Smooth muscle cell (in vitro differentiated cells): ENCODE measurements at regions not wholly inside any gene's neighbourhood (a gene's known extent, or its start where the extent isn't known, plus 50 kb on each side); places are given as distances from the start of the nearest gene placed in this dataset.

Experiments used
- DNase-seq: peaks from one replicate; lab custom pipeline; 2025; ENCODE audit not compliant: unreplicated experiment; lab: John Stamatoyannopoulos, UW
- H2AFZ ChIP-seq: fragments of 200-600 bp; sonication (generic); 2 replicates; pipeline ENCODE4 v1.6.0; 2016; ENCODE audit warnings: antibody characterized with exemption, low read depth, mild to moderate bottlenecking
- H3F3A ChIP-seq: fragments of 200-600 bp; sonication (generic); 2 replicates; pipeline ENCODE4 v1.6.0; 2017; ENCODE audit warnings: antibody characterized with exemption, low read depth
- H3K27ac ChIP-seq: fragments of 200-600 bp; sonication (generic); 2 replicates; pipeline ENCODE4 v1.5.1; 2016; ENCODE audit warnings: low read depth, mild to moderate bottlenecking
- H3K27me3 ChIP-seq: fragments of 200-600 bp; sonication (generic); 2 replicates; pipeline ENCODE4 v1.6.1; 2016; ENCODE audit warnings: low read depth, mild to moderate bottlenecking
- H3K36me3 ChIP-seq: fragments of 200-600 bp; sonication (generic); 2 replicates; pipeline ENCODE4 v1.5.1; 2016; ENCODE audit warnings: low read depth
- H3K4me1 ChIP-seq: fragments of 200-600 bp; sonication (generic); 2 replicates; pipeline ENCODE4 v1.5.1; 2016; ENCODE audit warnings: low read depth
- H3K4me2 ChIP-seq: fragments of 200-600 bp; sonication (generic); 2 replicates; pipeline ENCODE4 v1.6.0; 2016; ENCODE audit warnings: mild to moderate bottlenecking
- H3K4me3 ChIP-seq: fragments of 200-600 bp; sonication (generic); 2 replicates; pipeline ENCODE4 v1.5.1; 2016; ENCODE audit warnings: mild to moderate bottlenecking
- H3K79me2 ChIP-seq: fragments of 200-600 bp; sonication (generic); 2 replicates; pipeline ENCODE4 v1.6.0; 2016; ENCODE audit warnings: low read depth, mild to moderate bottlenecking
- H3K9ac ChIP-seq: fragments of 200-600 bp; sonication (generic); 2 replicates; pipeline ENCODE4 v1.6.0; 2016; ENCODE audit warnings: low read depth
- H3K9me3 ChIP-seq: fragments of 200-600 bp; sonication (generic); replicated peaks from 2 replicates; pipeline ENCODE4 v1.5.1; 2016; ENCODE audit warnings: low read depth
- H4K20me1 ChIP-seq: fragments of 200-600 bp; sonication (generic); 2 replicates; pipeline ENCODE4 v1.6.0; 2016; ENCODE audit warnings: low read depth
- WGBS: methylation state at CpG from one replicate; pipeline ENCODE4 v1.1.7; 2016; ENCODE audit warnings: low lambda C conversion rate; 5-methylcytosine and 5-hydroxymethylcytosine counted together
- TF ChIP-seq, protein P1 (sequence below): fragments of 200-600 bp; sonication (generic); IDR thresholded peaks from 2 replicates; pipeline ENCODE4 v1.5.1; 2017; ENCODE audit warnings: borderline replicate concordance, mild to moderate bottlenecking, antibody characterized with exemption; ENCODE audit not compliant: insufficient read depth, poor library complexity, severe bottlenecking

DNA sequence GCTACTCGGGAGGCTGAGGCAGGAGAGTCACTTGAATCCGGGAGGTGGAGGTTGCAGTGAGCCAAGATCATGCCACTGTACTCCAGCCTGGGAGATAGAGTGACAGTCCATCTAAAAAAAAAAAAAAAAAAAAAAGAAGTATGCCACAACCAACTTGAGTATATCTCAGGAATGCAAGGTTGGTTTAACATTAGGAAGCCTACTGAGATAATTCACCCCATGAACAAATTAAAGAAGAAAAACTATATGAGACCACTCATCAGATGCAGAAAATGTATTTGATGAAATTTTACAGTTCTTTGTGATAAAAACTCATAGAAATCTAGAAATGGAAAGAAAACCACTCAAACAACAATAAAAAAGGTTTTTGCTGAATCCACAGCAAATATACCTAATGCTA, 373.8 kb downstream of the LMO4 start:
- TF ChIP-seq, protein P1, sequence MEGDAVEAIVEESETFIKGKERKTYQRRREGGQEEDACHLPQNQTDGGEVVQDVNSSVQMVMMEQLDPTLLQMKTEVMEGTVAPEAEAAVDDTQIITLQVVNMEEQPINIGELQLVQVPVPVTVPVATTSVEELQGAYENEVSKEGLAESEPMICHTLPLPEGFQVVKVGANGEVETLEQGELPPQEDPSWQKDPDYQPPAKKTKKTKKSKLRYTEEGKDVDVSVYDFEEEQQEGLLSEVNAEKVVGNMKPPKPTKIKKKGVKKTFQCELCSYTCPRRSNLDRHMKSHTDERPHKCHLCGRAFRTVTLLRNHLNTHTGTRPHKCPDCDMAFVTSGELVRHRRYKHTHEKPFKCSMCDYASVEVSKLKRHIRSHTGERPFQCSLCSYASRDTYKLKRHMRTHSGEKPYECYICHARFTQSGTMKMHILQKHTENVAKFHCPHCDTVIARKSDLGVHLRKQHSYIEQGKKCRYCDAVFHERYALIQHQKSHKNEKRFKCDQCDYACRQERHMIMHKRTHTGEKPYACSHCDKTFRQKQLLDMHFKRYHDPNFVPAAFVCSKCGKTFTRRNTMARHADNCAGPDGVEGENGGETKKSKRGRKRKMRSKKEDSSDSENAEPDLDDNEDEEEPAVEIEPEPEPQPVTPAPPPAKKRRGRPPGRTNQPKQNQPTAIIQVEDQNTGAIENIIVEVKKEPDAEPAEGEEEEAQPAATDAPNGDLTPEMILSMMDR: no peak
- no peaks in the 10 kb centered on the region for H3K79me2 ChIP-seq
- H3K9me3 ChIP-seq: peaks cover 9% of the 10 kb centered on the region
- H3K9ac ChIP-seq: no peak overlapping the region
- 100% methylated on average over 2 of the region's 2 CpGs for WGBS
- DNase-seq: no peak
- no peak overlapping the region for H3K4me3 ChIP-seq
- H3K4me2 ChIP-seq: no peak overlapping the region
- peaks cover 3% of the 10 kb centered on the region for H3K4me1 ChIP-seq
- H2AFZ ChIP-seq: no peak overlapping the region
- H3K36me3 ChIP-seq: no peaks in the 10 kb centered on the region
- no peaks in the 10 kb centered on the region for H4K20me1 ChIP-seq
- no peak overlapping the region for H3K27ac ChIP-seq
- no peaks in the 10 kb centered on the region for H3K27me3 ChIP-seq
- H3F3A ChIP-seq: no peaks in the 10 kb centered on the region

DNA sequence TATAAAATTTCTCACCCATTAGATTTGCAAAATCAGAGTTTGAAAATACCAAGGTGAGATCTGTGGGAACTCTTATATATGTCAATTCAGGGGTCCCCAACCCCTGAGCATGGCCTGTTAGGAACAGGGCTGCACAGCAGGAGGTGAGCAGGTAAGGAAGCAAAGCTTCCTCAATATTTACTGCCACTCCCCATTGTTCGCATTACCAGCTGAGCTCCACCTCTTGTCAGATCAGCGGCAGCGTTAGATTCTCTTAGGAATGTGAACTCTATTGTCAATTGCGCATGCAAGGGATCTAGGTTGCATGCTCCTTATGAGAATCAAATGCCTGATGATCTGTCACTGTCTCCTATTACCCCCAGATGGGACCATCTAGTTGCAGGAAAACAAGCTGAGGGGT, 376.6 kb downstream of the LMO4 start:
- Histone ChIP-seq H3F3A (no peaks in the 10 kb centered on the region), H3K27ac (no peak overlapping the region), H3K4me3 (no peak overlapping the region), H3K4me1 (peaks cover 3% of the 10 kb centered on the region), H3K79me2 (no peaks in the 10 kb centered on the region), H3K9me3 (peaks cover 9% of the 10 kb centered on the region), H2AFZ (no peak overlapping the region), H4K20me1 (no peaks in the 10 kb centered on the region), H3K27me3 (no peaks in the 10 kb centered on the region), H3K36me3 (no peaks in the 10 kb centered on the region), H3K9ac (no peak overlapping the region), H3K4me2 (no peak overlapping the region)
- DNase-seq: no peak
- 96% methylated on average over 4 of the region's 4 CpGs for WGBS
- TF ChIP-seq, protein P1: no peak

DNA sequence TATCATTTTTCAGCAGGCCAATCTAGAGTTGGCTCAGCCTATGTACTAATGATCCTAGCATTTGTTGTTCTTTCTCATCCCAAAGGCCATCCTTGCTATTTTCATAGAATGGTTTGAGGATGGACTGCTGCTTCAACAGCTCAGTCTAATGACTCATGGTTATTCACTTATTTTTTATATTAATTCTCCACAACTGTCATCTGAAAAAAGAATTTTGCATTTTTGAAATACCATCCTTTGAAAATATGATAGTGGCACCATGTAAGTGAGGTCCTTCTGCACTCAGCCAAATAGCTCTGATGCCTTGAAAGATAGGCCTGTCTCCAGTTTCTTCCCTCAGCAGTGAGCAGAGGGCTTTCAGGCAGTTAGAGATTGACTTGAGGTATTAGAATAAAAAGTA, 377.5 kb downstream of the LMO4 start:
- Histone ChIP-seq H3K9me3 (peaks cover 6% of the 10 kb centered on the region), H3F3A (no peaks in the 10 kb centered on the region), H3K36me3 (no peaks in the 10 kb centered on the region), H2AFZ (no peak overlapping the region), H3K27ac (peak overlapping the region; percentile 5), H3K4me3 (no peak overlapping the region), H3K4me2 (peak overlapping the region; percentile 22), H3K4me1 (peaks cover 3% of the 10 kb centered on the region), H3K79me2 (no peaks in the 10 kb centered on the region), H4K20me1 (no peaks in the 10 kb centered on the region), H3K9ac (no peak overlapping the region), H3K27me3 (no peaks in the 10 kb centered on the region)
- TF ChIP-seq, protein P1: no peak
- DNase-seq: no peak

DNA sequence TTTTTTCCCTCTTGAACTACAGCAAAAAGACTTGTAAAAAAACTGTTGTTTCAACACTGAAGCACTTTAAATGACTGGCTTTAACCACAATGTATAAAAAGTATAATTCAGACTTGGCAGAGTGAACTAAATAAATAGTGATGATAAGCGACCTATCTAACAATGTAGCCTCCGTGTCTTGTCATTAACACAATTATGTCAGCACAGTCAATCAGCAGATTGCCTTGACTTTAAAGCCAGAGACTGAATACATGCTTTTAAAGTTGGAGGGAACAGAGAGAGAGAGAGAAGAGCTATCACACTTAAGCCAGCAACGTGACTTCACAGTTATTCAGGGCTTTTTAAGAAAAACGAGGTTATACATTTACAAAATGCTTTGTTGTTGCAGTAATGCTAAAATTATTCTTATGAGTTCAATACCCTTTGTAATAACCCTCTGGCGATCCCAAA, 378.1 kb downstream of the LMO4 start:
- H4K20me1 ChIP-seq: no peaks in the 10 kb centered on the region
- no peak for DNase-seq
- H3K27me3 ChIP-seq: no peaks in the 10 kb centered on the region
- H3K36me3 ChIP-seq: no peaks in the 10 kb centered on the region
- H3K9me3 ChIP-seq: peaks cover 5% of the 10 kb centered on the region
- H3K4me2 ChIP-seq: peak overlapping the region; percentile 22
- 19% methylated on average over 5 of the region's 5 CpGs for WGBS
- no peaks in the 10 kb centered on the region for H3K79me2 ChIP-seq
- peak overlapping the region; percentile 5 for H3K27ac ChIP-seq
- H2AFZ ChIP-seq: peak overlapping the region; percentile 37
- H3K9ac ChIP-seq: no peak overlapping the region
- peaks cover 3% of the 10 kb centered on the region for H3K4me1 ChIP-seq
- TF ChIP-seq, protein P1: no peak
- H3K4me3 ChIP-seq: no peak overlapping the region
- no peaks in the 10 kb centered on the region for H3F3A ChIP-seq
